ENCODE measurements at regions not wholly inside any gene's neighbourhood (a gene's known extent, or its start where the extent isn't known, plus 50 kb on each side); places are given as distances from the start of the nearest gene placed in this dataset.
A peak's percentile ranks its signal among the peaks of the same experiment; 100 is the strongest.
"Not testable (repeated sequence)": the region's sequence is repeated elsewhere in the genome, so short reads cannot be mapped to it uniquely, and the experiment has no call there.

DNA sequence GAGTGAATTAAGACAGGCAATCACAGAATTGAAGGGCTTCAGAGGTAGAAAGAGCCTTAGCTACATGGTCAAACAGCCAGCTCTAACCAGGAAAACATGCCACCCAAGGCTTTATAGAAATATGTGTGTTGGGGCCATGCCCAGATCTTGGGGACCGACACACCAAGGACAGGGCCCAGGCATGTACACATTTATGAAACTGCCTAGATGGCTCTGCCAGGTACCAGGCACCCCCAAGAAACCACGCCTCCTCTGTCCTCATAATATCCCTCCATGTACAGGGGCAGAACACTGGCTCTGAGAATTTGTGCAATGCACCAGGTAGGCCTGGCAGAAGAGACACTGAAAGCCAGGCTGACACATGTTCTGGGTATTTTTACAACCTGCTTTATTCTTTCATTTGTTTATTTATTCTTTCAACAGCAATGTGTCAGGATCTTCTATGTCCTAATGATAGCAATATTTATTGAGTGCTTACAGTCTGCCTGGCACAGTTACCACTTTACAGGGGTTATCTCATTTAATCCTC, 137.9 kb upstream of the LSM14A start:
- no peak for DNase-seq (ENCODE audit: low read depth)

DNA sequence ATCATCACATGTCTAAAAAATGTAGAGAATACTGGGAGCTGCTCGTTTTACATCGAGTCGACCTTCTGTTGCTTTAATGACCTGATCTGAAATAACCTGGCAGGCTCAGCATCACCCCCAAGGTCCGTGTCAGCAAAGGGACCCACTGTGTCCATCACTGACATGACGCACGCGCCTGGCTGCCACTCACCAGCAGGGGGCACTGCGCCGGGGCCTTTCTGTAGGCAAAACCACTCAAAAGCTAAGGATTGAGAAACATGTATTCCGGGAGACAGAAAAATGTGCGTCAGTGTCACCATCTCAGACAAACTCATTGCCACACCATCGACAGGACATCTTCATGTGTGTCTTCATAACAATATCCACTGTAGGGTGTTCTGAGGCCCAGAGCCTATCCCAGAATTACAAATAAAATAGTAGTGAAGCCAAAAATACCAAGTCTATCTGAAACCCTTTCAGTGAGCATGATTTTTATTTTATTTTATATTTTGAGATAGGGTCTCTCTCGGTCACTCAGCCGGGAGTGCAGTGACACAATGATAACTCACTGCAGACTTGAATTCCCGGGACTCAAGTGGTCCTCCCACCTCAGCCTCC, 130.3 kb upstream of the LSM14A start:
- peak; percentile 61 for DNase-seq (ENCODE audit: low read depth)

DNA sequence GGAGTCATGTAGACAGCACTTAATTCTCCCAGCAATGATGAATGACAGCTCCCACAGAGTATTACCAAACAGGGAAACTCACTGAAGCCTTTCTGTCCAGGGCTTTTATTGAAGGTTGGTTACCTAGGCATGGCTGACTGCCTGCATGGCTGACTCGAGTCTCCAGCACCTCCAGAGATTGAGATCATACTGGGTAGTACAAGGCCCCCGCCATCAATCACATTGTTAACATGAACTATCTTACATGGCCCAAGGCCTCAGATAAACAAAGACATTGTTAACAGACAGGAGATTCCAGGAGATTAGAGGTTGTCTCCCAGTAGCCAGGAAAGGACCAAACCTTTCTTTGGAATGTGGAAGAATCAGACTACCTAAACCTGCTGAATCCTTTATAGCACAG, 128.3 kb upstream of the LSM14A start:
- DNase-seq (ENCODE audit: low read depth): no peak

DNA sequence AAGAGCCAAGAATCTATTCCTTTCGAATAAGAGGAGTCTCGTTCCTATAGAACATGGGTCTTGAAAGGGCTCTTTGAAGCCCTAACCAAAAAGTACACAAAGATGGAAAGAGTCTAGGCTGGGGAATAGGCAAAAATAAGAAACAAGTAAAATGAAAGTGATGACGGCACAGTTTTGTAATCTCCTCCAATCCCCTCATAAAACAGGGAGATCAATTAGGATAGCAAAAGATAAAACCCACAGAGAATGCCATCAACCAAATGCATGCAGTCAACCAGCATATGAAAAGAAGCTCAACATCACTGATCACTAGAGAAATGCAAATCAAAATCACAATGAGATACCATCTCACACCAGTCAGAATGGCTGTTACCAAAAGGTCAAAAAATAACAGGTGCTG, 122.4 kb upstream of the LSM14A start:
- no peak for DNase-seq (ENCODE audit: low read depth)

DNA sequence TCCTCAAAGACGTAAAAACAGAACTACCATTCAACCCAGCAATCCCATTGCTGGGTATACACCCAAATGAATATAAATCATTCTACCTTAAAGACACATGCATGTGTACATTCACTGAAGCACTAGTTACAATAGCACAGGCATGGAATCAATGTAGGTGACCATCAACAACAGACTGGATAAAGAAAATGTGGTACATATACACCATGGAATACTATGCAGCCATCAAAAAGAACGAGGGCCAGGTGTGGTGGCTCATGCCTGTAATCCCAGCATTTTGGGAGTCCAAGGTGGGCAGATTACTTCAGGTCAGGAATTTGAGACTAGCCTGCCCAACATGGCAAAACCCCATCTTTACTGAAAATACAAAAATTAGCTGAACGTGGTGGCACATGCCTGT, 121.9 kb upstream of the LSM14A start:
- DNase-seq (ENCODE audit: low read depth): not testable (repeated sequence)

DNA sequence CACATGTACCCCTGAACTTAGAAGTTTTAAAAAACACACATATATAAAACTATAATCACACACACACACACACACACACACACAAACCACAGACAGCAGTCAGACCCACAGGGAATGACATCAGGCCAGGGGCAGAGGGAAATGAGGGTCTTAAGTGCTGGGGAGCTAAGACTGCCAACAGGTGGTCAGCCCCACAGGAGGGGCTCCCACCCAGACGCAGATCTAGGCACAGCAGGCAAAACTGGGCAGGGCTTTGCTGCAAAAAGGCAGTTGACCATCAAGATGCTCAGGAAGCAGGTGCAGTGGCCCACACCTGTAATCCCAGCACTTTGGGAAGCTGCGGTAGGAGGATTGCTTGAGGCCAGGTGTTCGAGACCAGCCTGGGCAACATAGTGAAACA, 121.0 kb upstream of the LSM14A start:
- no peak for DNase-seq (ENCODE audit: low read depth)

DNA sequence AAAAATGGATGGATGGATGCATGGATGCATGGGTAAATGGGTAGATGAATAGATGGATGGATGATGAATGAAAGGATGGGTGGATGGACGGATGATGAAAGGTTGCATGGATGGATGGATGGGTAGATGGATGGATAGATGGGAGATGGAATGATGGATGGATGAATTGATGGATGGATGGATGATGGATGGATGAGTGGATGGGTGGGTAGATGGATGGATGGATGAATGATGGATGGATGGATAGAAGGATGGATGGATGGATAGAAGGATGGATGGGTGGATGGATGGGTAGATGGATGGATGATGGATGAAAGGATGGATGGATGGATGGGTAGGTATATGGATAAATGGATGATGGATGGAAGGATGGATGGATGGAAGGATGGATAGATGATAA, 115.1 kb upstream of the LSM14A start:
- no peak for DNase-seq (ENCODE audit: low read depth)

DNA sequence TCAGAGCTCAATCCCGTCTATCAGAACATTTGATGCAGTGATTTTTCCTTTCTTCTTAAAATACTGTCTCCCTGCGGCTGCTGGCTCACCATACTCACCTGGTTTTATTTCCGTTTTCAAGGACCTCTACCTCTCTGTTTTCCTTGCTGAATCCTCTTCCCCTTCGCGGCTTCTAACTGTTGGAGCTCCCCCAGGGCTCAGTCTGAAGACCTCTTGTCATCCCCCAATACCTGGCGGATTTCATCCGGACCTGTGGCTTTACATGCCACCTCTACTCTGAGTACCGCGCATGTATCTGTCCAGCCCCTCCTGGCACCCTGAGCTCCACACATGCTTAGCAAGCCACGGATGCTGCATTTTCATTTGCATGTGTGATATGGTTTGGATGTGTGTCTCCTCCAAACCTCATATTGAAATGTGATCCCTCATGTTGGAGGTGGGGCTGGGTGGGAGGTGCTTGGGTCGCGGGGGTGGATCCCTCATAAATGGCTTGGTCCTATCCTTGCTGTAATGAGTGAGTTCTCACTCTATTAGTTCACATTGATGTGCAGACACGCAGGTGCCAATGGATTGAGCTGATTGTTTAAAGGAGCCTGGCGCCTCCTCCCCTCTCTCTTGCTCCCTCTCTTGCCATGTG, 106.2 kb upstream of the LSM14A start:
- no peak for DNase-seq (ENCODE audit: low read depth)

DNA sequence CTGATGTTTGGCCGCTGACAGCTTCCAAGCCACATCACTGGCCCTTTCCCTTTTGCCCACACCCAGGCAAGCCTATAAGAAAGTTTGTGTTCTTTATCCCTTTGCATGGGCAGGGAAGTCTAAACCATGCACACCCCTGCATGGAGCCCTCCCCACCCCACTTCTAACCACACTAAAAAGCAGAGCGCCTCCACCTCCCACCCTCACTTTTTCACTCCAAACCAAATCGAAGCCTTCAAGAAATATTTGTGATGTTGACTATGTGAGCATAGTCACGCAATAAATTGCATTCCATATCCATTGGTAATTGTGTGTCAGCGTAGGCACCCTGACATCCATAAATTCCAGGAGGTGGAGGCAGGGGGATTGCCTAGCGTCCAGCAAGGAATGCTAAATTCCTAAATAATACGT, 104.4 kb upstream of the LSM14A start:
- no peak for DNase-seq (ENCODE audit: low read depth)

DNA sequence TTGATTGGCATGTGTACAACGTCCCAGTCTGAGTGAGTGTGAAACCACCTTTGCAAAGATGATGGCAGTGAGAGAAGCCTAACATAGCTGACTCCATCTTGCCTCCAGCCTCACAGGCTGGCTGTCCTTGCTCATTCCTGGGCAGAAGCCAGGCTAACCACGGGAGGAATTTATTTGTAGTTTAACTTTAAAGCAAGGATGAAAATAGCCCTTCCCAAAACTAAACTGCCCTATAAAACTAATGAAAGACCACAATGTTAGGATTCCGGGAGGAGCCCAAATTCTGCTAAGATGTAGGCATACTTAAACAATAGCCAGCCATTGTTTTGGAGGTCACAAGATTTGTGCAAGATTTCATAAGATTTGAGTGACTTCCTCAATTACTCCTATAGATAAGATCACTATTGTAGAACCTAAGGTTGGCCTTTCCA, 96.6 kb upstream of the LSM14A start:
- no peak for DNase-seq (ENCODE audit: low read depth)

DNA sequence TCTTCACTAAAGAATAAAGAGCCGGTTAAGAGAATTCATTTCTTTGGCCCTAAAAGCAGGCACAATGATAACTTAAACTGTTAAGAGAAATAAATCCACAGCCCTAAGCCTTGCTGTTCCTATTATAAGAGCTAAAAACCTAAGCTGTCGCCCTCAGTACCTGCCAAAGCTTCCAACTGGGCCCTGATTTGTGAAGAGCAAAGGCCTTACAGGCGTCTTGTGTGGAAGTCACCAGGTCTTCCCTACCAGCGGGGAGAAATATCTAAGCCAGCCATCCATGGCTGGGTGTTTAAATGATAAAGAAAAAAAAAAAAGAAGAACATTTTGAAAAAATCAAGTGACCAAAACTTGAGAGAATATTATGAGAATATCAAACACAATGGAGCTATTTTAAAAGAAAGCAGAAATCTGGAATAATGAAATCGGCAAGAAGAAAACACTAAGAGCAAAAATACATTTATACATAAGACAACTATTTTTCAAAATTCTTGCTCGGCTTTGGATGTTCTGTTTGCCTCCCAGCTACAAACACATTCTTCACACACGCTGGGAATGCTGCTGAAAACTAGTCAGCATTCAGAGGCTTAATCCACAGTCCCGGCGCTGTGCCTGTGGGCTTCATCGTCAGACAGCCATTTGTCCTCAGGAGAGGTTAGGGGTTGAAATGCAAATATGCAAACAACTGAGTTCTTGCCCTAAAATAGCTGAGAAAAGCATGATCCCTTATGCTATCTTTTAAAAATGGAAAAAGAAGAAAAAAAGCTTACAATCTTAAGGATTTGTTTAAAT, 89.8 kb upstream of the LSM14A start:
- no peak for DNase-seq (ENCODE audit: low read depth)

DNA sequence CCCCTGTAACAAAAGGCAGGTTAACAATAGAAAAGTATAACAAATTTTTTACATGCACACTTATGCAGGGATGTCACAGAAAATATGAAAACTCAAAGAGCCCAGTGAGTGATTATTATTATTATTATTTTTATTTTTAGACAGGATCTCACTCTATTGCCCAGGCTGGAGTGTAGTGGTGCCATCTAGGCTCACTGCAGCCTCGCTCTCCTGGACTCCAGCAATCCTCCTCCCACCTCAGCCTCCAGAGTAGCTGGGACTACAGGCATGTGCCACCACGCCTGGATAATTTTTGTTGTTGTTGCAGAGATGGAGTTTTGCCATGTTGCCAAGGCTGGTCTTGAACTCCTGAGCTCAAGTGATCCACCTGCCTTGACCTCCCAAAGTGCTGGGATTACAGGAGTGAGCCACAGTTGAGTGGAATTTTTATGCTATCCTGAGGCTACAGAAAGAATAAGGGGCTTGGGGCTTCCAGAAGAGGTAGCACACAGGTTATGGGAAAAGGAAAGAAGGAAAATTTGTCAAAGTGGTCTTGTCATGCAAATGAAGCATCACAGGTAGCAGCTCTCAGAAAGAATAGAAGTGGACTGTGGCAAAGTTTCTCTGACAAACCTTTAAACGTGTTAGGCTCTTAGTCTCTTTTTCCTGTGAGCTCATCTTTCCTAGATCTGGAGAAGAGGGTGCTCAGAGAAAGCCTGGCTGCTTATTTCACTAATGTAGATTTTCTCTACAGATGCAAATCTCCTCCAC, 87.7 kb upstream of the LSM14A start:
- DNase-seq (ENCODE audit: low read depth): no peak

DNA sequence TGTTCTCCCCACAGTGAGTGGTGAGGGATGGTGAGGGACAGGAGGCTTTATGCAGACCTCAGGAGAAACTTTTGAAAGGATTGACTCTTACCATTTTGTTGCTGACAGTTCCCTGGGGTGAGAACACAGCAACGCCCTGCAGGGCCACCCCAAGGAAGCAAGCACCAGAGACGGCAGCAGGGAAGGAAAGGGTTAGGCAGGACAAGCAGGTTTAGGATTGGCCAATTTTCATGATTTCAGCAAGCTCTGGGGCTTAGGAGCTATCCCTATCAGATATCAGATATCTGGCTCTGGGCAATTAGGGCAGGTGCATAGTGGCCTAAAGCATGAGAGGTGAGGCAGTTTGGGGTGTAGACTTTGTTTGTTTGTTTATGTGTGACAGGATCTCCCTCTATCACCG, 87.0 kb upstream of the LSM14A start:
- no peak for DNase-seq (ENCODE audit: low read depth)

DNA sequence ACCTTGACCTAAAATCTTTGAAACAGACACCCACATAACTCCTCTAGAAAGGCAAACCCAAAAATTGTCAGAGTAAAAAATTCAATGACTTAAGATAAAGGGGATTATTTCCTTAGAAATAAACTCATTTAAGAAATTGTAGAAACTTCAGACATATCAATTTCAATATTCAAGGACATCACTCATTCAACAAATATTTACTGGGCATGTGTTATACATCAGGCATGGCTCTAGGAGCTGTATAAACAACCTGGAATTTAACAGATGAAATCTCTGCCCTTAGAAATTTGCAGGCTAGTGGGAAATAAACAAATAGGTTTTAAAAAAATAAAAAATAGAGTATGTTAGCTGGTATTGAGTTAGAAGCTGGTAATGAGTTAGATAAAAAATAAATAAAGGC, 84.0 kb upstream of the LSM14A start:
- no peak for DNase-seq (ENCODE audit: low read depth)

DNA sequence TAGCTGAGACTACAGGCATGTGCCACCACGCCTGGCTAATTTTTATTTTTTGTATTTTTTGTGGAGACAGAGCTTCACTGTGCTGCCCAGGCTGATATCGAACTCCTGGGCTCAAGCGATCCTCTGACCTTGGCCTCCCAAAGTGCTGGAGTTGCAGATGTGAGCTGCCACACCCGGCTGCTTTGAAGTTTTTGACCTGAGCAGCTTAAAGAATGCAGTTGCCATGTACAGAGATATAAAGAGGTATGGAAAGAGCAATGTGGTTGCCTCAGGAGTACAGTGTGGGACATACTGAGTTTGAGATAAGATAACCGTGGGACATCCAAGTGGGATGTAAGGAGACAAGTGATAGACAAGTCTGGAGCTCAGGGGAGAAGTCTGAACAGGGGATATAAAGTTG, 82.7 kb upstream of the LSM14A start:
- DNase-seq (ENCODE audit: low read depth): no peak

DNA sequence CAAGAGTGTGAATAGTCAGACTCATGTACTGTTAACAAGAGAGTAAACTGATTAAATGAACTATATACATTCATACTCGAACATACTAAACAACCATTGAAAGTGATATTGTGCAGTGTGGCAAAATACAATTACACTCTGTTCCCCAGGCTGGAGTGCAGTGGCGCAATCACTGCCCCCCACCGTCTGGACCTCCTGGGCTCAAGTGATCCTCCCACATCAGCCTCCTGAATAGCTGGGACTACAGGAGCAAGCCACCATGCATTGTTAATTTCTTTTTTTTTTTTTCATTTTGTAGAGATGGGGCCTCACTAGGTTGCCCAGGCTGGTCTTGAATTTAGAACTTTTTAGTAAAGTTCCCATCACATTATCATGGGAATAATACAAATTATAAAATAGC, 77.3 kb upstream of the LSM14A start:
- no peak for DNase-seq (ENCODE audit: low read depth)

DNA sequence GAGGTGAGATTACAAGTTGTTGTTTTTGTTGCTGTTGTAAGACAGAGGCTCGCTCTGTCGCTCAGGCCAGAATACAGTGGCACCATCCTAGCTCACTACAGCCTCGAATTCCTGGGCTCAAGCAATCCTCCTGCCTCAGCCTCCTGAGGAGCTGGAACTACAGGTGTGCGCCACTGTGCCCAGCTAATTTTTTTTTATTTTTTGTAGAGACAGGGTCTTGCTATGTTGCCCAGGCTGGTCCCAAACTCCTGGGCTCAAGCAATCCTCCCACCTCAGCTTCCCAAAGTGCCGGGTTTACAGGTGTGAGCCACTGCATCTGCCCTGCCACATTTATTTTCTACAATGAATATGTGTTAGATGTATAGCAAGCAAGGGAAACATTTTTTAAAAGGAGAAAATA, 76.9 kb upstream of the LSM14A start:
- DNase-seq (ENCODE audit: low read depth): not testable (repeated sequence)

DNA sequence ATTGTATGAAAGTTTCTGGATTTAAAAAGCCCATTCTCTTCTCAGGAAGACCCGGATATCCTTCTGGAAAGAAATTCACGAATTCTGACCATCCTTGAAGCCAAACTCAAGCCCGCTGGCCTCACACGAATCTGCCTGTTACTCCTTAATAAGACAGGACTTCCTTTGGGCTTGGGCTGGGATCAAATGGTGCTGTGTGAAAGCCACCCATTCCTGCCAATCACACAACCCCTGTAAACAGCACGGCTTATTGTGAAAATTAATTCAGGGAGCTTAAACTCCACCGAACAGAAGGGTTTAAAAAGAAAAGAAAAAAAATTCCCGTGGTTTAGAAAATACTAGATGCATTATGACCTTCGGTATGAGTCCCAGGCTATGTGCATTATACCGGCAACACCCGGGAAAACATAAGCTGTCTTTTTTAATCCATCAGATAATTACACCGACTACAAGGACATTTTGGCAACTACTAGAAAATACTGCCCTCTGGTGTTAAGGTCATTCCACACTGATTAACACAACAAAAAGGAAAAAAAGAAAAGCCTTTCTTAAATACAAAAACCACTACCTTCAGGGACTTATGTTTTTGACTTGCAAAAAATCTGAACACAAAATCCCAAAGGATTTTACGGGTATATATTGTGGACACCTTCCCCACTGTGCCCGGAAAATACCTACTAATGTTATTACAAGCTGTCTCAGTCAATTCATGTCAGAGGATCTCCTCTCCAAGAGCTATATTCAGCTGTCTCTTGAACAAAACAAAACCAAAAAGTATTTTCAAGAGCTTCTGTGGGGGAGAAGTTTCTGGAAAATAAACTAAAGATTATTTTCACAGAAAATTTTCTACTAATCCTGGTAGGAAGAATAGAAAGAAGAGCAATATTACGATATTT, 76.0 kb upstream of the LSM14A start:
- DNase-seq (ENCODE audit: low read depth): no peak

DNA sequence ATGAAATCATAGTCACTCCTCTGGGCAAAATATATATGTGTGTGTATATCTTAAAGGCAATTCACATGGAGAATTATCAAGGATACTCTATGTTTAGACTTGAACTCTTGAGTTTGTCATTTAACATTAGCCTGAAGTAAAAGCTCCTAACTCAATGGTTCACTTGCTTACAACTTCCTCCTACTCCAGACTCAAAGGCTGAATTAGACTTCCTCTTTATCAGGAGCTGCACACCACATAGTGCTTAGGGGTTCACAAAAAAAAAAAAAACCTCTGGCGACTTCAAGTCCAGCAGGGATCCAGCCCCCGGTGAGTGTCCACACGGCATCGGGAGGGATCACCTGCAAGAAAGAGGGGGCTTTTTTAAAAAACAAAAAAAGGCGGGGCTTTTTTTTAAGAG, 68.2 kb upstream of the LSM14A start:
- no peak for DNase-seq (ENCODE audit: low read depth)

DNA sequence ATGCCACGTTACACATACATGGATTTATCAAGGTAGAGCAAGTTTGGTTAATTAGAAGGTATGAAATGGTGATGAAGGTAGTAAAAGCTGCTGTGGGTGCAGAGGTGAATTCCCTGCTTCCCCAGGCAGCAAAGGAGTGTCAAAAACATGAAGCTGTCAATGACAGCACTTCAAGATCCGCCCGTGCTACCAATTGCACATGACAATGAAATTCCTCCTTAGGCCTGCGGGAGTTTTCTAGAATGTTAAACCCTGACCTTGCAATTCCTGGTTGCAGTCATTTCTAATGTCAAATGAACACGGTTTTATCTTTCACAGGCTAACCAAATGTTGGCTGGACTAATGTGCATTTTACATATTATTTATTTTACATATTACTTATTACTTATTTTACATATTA, 67.7 kb upstream of the LSM14A start:
- DNase-seq (ENCODE audit: low read depth): no peak

DNA sequence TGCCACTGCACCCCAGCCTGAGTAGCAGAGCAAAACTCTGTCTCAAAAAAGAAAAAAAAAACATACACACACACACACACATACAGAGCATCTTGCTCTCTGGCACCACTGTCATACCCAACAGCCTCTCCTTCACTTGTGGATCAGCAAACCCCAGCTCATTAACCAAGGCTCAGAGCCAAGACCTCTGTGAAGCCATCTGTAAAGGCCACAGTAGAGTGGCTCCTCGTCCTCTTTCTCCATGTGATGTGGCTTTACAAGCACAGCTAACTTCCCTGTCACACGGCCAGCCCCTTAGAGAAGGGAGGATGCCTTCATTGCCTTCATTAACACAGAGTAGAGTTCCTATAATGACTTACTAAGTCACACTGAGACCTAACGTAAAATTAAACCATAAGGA, 62.7 kb upstream of the LSM14A start:
- no peak for DNase-seq (ENCODE audit: low read depth)
